ENCODE measurements at regions not wholly inside any gene's neighbourhood (a gene's known extent, or its start where the extent isn't known, plus 50 kb on each side); places are given as distances from the start of the nearest gene placed in this dataset.

GRCh38 chr10:6348096-6348874, 145.6 kb downstream of the PFKFB3 start:
- peak in 5 of 7 donors; percentile 31 to 79 (median 39) for DNase-seq

GRCh38 chr10:6349846-6350535, 147.3 kb downstream of the PFKFB3 start:
- Histone ChIP-seq H3K36me3 (replicated peaks in 1 of 2) (no peaks in the 10 kb centered on the region), H3K4me3 (no peak overlapping the region), H3K9me3 (replicated peaks in 1 of 3) (no peaks in the 10 kb centered on the region), H3K4me1 (replicated peaks in 1 of 2) (peaks cover 0 to 6% of the 10 kb centered on the region in 2 donors), H3K27me3 (no peaks in the 10 kb centered on the region), H3K27ac (no peak overlapping the region)
- no peak for DNase-seq
- 82 to 90% (median 88%) methylated on average over 8 of the region's 8 CpGs for WGBS, 4 donors
- intact Hi-C loops (cut with DNase I), result no loop called here
- TF ChIP-seq POLR2A (IDR thresholded peaks at IDR 0.05), result no peak
- no peak for TF ChIP-seq CTCF (IDR thresholded peaks at IDR 0.05)

More at GRCh38 chr10:6348096-6348874, 145.6 kb downstream of the PFKFB3 start:
- no peak for TF ChIP-seq POLR2A (IDR thresholded peaks at IDR 0.05)
- no peak for TF ChIP-seq CTCF (IDR thresholded peaks at IDR 0.05)
- no peaks in the 10 kb centered on the region for H3K9me3 ChIP-seq (replicated peaks in 1 of 3)
- H3K27me3 ChIP-seq, result no peaks in the 10 kb centered on the region
- intact Hi-C loops (cut with DNase I), result no loop called here
- WGBS, 4 donors, result 55 to 60% (median 59%) methylated on average over 16 of the region's 16 CpGs
- peak overlapping the region in 1 of 5 donors; percentile 35 for H3K27ac ChIP-seq
- no peaks in the 10 kb centered on the region for H3K36me3 ChIP-seq (replicated peaks in 1 of 2)
- no peak overlapping the region for H3K4me3 ChIP-seq
- peaks cover 0 to 6% of the 10 kb centered on the region in 2 donors for H3K4me1 ChIP-seq (replicated peaks in 1 of 2)

GRCh38 chr10:6350609-6351008, 147.9 kb downstream of the PFKFB3 start:
- intact Hi-C loops (cut with DNase I), result no loop called here
- Histone ChIP-seq H3K4me1 (replicated peaks in 1 of 2) (peaks cover 0 to 6% of the 10 kb centered on the region in 2 donors), H3K9me3 (replicated peaks in 1 of 3) (no peaks in the 10 kb centered on the region), H3K36me3 (replicated peaks in 1 of 2) (no peaks in the 10 kb centered on the region), H3K4me3 (no peak overlapping the region), H3K27ac (no peak overlapping the region), H3K27me3 (no peaks in the 10 kb centered on the region)
- no peak for DNase-seq
- WGBS, 4 donors, result 82 to 91% (median 85%) methylated on average over 3 of the region's 3 CpGs
- TF ChIP-seq CTCF (IDR thresholded peaks at IDR 0.05) (no peak), POLR2A (IDR thresholded peaks at IDR 0.05) (no peak)

- 59 to 73% (median 67%) methylated on average over 2 of the region's 2 CpGs for WGBS, 4 donors
- H3K4me1 ChIP-seq (replicated peaks in 1 of 2), result peaks cover 0 to 6% of the 10 kb centered on the region in 2 donors
- H3K27me3 ChIP-seq, result no peaks in the 10 kb centered on the region
- no peak overlapping the region for H3K27ac ChIP-seq
- DNase-seq, result no peak
- intact Hi-C loops (cut with DNase I), result no loop called here
- H3K4me3 ChIP-seq, result no peak overlapping the region
- no peaks in the 10 kb centered on the region for H3K36me3 ChIP-seq (replicated peaks in 1 of 2)
- peaks cover 0 to 5% (median 5%) of the 10 kb centered on the region in 3 donors for H3K9me3 ChIP-seq (replicated peaks in 1 of 3)
- TF ChIP-seq CTCF (IDR thresholded peaks at IDR 0.05) (no peak), POLR2A (IDR thresholded peaks at IDR 0.05) (no peak)
These were observed 148.8 kb downstream of the PFKFB3 start for GRCh38 chr10:6351495-6351894.
